Middle frontal gyrus (tissue), 1 donor: ENCODE measurements at regions not wholly inside any gene's neighbourhood (a gene's known extent, or its start where the extent isn't known, plus 50 kb on each side); places are given as distances from the start of the nearest gene placed in this dataset.

Experiments used
- DNase-seq: peaks from one replicate; pipeline ENCODE4 v3.0.0-alpha.2; 2015; ENCODE audit warnings: low spot score; ENCODE audit errors: extremely low spot score

DNA sequence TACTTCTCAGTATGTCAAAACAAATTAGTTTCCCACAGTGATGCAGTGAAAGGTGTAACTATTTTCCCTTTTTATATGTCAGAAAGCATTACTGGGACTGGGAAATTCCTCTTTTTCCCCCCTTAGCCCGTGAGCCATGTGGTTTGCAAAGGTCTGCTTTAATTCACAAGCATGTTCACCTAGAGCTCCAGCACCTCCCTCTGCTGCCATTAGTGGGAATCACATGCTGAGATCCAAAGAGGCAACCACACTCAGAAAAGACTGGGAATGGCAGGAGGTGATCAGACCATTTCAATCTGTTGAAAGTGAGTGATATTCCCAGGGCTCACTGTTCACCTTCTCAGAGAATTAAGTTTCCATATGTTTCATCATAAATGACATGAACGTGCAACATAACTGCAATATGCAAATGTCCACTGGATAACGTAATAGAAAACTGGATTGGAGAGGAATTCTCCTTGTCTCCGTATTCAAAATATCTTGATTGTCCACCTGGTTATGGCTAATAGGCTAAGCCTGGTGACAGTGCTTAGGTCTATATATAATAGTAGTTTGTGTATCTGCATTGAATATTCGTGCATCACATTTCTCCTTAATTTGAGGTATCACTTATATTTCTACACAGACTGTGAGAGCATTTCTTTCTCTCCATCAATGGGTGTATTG is 703.5 kb upstream of the WWC1 start:
- no peak for DNase-seq

DNA sequence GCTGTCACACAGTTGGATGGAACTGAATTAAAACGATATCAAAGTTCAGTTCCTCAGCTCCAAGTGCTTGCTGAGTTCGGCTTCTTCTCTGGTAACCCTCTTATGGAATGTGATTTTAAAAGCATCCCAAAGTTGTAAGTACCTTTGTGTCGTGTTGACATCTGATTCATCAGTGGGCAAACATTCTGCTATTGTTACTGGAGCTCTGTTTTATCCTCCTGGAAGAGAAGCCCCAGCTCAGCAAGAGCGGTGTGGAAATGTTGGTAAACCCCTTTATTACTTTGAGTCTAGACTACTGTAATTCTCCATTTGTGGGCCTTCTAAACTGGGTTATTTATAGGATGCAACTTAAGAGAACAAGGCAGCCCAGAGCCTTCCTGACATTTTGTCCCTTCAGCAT is 699.3 kb upstream of the WWC1 start:
- DNase-seq = no peak

DNA sequence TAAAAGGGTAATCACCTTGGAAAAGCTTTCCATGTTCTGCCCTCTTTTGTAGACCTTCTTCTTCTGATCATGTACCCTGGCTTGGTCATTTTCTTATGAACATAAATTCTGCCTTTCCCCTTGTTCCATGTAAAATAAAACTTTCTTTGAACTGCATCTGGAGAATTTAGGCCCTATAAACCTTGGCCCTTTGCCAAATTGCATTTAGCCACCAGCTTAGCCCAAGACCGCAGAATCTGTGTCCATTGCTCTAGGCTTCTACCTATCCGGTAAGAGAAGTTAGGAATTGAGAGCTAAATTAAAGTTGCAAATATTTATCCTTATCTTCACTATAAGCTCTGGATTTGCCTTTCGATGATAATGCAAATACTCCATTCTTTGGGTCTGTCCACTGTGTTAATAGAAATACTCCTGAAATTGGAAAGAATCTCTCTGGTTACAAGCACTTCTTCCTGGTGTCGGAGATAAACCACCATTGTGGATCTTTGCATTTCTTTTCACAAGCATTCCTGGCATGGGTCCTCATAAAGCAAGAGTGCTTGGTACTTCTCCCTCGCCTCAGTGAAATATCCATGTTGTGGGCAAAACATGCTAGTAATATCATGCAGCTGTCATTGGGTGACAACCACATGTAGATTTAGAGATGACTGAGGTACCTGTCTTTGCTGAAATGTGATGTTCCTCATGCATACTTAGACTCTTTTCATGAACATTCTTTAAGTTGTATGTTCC is 698.0 kb upstream of the WWC1 start:
- no peak for DNase-seq

DNA sequence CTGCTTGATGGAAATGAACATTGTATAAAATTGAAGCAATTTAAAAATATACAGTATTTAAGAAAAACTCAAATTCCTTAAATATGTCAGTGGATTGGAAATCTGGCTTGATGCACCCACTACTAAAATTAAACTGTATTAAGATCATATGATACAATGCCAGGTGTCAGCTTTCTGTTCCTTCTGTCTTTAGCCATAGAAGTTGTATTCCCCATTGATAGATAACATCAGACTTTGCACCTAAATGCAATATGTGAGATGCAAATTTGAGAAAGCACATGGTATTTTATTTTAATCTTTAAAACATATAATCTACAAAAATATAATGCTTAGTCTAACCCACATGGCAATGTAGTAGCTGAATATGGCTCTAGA is 697.4 kb upstream of the WWC1 start:
- no peak for DNase-seq

DNA sequence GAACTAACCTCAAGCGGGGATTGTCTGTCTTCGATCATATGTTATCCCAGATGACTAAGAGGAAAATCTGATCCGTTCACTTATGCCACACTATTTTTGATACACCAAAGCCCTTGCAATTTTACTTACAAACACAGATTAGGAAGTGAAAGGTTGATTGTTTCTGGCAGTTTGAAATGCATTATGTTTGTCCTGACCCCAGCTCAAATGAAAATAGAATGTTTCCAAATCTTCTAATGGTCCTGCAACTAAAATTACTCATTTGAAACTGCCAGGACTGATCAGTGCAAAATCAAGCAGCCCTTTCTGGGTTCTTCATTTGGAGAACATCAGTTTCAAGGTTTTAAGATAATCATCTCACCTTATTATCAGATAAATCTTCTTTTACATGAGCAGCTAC is 696.7 kb upstream of the WWC1 start:
- DNase-seq = no peak

DNA sequence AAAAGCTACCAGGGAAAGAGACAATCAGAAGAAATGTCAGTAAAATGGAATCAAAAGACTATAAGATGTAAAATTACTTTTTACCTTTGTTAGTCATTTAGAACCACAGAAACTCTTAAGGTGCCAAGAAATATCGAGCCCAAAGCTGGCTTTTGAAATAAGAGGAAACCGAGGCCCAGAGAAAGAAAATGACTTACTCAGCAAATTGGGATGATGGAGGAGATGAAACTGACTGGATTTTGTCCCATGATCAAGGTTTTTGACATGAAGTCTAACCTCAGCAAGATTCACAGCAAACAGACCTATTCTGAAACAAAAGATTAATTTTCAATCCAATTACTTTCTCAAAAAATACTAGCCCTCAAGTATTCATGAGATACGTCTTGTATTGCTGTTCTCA is 696.2 kb upstream of the WWC1 start:
- no peak for DNase-seq

DNA sequence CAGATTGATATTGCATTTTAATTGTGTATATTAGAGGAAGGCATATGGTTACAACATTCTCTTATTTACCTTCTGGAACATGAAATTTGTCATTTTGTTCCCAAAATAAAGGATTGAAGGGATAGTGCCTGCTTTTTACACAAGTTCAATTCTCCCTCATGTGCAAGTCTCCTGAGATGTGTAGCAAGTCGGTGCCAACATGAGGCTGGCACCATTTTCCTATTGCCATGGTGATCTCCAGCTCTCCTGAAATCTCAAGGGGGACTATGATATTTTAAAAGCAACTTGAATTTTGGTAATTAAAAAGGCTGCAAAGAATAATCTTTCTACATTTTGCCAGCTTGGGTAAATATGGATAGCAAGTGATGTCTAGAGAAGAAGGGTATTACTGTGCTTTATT is 693.3 kb upstream of the WWC1 start:
- DNase-seq = no peak

DNA sequence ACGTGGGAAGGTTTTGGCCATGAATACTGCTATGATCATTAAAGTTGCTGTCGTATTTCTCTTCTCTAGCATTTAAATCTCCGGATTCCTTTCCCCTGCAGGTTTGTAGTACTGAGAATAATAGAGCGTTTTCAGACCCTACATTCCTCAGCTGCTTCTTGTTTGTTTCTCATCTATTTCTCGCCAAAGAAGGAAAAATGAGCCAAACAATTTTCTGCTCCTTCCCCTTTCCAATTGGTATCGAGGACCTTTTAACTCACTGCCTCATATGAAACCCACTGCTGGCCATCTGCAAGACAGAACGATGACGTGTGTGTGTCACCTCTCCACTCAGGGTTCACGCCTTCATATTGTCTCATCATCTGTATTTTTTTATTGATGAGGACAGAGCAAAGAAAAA is 689.4 kb upstream of the WWC1 start:
- no peak for DNase-seq

DNA sequence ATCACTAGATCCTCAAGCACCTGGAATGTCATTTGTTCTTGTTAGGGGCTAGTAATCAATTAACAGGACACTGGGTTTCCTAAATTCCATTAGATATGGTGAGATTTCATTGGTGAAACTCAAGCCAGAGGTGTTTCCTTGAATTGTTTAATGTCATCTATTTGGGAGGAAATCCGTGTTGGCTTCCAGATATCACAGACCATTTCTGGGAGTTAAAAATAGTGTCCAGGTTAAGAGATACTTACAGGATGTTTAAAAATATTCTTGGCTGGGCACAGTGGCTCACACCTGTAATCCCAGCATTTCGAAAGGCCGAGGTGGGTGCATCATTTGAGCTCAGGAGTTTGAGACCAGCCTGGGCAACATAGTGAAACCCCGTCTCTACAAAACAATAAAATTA is 688.3 kb upstream of the WWC1 start:
- DNase-seq = no peak

DNA sequence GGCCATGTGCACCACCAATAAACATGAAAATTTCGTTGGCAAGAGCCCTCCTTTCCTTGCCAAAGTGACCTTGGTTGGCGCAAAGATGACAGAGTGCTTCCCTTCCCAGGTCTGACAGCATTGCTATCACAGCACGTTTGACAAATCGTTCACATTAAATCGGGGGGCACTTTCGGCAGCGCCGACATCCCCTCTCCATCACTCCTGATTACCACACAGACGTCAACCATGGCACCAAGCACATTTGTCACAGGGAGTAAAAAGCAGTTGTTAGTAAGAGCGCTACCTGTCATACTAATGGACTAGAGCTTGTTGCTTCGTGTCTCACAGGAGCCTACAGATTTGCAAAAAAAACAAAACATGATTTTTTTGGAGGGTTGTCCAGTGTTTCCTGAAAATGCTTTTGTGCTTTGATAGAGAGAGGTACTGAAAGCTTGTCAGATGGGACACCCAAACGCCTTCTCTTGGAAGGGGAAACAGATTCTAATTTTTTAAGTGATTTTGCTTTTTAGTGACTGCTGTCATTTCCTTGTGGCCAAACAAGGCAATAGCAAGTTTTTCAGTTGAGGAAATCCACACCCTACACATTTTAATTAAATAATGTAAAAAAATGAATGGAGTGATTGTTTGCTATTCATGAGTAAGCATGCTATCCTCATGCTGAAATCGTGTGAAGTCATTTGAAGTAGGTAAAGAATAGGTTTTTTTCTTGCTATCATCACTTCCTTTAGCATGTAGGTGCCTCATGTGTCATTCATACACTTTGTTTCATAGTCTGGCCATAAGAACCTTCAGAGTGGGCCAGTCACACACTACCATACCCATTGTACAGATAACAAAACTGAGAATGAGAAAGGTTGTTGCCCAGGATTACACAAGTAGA is 682.8 kb upstream of the WWC1 start:
- no peak for DNase-seq

DNA sequence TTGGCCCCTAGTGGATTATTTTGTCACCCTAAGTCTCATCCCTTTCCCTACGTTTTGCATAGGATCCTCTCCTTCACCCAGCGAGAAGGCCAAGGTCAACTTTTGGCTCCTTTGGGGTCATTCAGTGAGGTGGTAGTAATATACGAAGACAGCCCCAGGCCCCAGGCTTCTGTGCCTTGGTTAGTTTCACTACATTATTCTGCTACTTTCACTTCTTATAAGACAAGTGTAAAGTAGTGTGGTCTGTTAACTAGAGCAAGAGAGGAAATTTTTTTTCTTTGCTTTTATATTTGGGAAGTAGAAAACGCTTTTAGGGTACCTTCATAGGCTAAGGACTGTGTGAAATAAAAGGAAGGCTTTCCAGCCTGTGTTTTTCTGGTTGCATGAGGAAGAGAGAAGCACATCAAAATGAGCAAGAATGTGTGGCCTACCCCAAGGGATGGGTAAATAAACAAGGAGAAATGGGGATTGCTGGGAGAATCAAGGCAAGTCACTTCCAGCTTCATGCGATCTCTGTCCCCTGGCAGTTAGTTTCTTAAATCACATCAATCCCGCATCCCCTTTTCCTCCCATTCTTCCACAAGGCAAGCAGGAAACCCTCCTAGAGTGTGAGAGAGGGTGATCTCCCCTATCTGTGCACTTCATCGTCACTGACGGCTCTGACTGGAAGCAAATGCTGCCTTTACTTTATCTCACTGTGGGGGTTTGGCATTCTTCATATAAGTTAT is 677.0 kb upstream of the WWC1 start:
- no peak for DNase-seq

DNA sequence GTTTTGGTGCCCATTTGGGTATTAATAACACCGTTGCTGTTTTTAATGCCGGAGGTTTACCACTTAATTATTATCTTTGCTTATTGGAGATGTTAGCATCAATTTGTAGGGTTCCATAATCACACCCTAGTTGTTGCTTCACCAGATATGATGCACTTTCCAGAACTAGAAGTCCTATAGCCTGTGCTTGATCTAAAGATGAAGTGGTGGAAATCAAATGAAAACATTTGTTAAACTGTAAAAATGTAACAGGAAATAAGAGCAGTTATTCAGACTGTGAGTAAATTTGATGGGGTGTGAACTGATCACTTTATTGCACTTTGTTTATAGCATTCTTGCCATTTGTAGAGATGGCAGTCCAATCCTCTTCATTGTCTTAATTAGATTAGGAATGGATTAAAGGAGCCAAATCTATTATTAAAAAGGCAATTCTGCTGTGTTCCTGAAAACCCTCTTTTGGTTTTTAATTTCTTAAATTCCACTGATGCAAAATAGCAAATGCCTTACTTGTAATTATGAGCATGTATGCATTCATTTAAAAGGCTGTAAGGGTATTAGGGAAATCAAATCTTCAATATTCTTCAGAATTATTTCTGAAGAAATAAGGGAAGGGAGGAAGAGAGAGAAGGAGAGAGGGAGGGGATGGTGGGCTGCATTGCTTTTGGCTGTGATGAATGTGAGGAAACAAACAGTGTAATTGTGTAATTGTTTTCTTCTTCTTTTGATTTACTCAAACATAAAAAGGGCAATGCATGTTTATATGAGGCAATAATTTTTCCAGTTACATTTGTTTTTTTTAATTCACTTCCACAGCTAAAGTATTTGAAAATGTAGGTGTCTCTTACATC is 675.2 kb upstream of the WWC1 start:
- DNase-seq = no peak

DNA sequence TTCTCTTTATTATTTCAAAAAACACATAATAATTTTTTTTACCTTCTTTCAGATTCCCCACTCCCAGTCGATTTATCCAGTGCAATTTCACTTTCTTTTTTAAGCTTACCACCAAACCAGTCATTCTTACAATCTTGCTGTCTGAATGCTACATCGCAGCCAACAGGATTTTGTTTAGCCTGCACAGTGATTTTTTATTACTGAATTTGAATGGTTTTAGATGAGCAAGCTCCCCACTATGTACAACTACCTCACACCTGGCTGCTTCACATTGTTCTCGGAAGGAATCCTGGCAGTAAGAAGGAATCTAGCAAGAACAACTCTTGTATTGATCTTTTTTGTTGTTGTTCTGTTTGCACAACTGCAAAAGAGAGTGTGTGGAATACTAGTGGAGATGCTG is 668.1 kb upstream of the WWC1 start:
- no peak for DNase-seq

DNA sequence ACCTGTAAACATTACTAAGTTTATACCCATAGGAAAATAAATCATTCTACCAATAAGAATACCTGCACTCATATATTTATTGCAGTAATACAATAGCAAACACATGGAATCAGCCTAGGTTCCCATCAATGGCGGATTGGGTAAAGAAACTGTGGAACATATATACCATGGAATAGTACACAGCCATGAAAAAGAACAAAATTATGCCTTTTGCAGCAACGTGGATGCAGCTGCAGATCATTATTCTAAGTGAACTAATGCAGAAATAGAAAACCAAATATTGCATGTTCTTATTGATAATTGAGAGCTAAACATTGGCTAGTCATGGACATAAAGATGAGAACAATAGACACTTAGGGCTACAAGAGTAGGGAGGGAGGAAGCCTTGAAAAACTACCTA is 667.4 kb upstream of the WWC1 start:
- no peak for DNase-seq

DNA sequence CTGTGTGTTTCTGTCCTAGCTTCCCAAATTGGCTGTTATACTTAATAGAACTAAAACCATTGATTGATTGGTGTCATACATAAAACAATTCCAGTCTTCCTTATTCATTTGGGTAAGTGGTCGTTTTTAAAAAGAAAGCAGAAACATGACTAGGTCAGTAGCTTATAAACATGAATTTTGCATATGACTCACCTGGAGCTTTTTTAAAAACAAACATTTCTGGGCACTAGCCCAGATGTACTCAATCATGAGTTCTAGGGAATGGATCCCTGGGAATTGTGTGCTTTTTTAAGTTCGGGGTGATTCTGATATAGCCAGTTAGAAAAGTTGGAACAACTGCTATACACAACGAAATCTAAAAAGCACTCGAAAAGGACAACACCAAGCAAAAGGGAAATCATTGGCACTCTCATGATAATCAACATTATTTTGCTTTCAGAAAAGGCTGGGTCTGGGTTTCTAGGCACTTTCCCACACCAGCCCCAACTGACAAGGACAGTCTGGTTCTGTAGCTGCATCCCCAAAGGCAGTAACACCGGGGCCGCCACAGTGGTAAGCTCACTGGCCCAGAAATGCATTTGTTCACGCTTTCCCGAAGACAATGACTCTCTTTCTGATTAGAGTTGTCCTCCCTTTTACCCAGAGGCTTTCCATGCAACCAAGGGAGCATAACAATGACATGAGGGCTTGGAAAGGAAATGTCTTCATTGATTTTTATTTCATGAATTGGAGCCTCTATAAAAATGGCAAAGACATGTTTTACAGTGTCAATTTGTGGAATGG is 664.9 kb upstream of the WWC1 start:
- no peak for DNase-seq

DNA sequence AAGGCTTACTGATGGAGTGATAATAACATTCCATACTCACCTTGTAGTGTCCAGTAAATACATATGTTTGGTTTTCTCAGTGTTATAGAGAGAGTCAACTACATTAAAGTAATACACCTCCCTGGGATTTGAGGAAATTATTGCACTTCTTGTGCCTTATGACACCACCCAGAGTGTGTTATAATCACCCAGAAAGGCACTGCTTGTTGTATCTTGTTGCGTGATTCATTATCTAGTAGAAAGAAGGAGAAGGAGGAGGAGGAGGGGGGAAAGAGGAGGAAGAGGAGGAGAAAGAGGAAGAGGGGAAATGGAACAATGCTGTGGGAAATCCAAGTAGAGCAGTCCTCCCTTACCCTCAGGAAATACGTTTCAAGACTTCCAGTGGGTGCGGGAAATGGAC is 661.8 kb upstream of the WWC1 start:
- DNase-seq = no peak

DNA sequence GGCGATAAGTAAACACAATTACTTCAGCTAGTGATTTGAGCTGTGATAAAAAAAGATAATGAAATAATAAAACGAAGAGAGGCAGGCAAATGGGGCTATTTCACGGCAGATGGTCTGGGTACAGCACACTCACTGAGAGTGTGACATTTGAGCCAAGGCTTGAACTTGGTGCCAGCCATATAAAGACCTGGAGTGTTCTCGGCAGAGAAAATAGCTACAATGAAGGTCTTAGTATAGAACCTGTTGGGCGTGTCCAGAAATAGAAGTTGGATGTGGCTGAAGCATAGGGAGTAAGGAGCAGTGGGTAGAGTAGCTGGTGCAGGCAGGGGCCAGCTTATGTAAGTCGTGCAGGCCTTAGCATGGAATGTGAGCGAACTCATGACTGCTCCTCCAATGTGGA is 660.3 kb upstream of the WWC1 start:
- no peak for DNase-seq

DNA sequence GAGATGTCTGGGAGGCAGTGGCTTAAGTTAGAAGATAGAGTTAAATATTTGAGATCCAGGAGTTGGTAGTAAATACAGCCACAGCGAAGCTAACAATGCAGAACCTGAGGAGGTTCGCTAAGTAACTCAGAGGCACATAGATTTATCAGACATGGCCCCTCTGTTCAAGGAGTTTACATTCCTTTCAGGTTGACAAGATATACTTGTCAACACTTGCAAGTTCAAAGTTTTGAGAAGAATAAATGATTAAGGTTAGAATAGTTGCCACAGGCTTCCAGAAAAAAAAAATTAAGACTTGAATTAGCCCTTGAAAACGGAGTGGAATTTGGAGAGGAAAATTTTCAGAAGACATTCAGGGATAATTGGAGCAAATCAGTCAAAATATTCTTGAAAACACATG is 658.3 kb upstream of the WWC1 start:
- DNase-seq = no peak

DNA sequence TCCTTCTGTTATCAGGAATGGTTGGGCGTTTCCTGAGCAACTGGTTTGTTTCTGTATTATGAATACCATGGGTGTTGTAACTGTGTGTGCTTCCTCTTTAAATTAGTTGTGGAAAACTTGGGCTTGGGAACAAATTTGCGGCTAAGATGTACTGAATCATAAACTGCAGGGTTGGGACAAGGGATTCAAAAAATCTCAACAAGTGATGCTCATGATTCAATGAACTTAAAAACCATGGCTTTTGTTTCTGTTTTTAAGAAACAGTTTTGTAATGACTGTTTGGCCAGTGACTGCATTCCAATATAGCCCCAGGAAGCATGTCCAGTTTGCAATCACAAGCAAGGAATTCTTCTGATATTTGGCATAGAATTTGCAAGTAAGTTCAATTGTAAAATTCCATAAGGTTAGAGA is 657.5 kb upstream of the WWC1 start:
- DNase-seq = no peak

DNA sequence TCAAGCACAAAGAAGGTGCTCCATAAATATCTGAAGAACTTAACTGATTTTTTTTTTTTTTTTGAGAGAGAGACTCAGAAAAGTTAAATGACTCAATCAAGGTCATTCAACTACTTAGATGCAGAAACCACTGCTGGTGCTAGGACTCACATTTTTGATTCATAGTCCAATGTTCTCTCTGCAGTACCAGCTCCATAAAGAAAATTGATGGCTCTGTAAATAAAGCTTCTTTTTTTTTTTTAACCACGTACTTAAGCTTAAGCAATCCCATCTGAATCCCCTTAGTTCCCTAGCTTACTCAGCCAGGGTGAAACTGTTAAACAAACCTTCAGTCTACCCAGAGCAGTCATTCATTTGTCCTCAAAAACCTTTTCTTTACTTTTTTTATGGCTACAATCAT is 657.0 kb upstream of the WWC1 start:
- DNase-seq = no peak
